Stromal cell of bone marrow (primary cell): ENCODE measurements at regions not wholly inside any gene's neighbourhood (a gene's known extent, or its start where the extent isn't known, plus 50 kb on each side); places are given as distances from the start of the nearest gene placed in this dataset.
"Not testable (repeated sequence)": the region's sequence is repeated elsewhere in the genome, so short reads cannot be mapped to it uniquely, and the experiment has no call there.

Source experiments
- DNase-seq: peaks from one replicate; pipeline ENCODE4 v3.0.0-alpha.2; 2012; ENCODE audit warnings: low read depth

DNA sequence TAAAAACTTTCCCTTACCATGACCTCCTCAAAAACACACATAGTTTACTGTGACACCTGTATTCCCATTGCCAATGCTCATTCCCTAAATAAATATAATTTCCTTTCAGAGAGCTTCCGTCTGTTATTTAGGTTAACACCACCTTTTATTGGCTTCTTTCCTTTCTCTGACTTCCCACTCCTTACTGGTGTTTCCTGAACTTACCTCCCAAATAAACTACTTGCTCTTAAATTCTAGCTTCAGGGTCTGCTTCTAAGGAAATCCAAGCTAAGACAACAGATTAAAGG lies 67.4 kb upstream of the ZNF746 start:
- no peak for DNase-seq

DNA sequence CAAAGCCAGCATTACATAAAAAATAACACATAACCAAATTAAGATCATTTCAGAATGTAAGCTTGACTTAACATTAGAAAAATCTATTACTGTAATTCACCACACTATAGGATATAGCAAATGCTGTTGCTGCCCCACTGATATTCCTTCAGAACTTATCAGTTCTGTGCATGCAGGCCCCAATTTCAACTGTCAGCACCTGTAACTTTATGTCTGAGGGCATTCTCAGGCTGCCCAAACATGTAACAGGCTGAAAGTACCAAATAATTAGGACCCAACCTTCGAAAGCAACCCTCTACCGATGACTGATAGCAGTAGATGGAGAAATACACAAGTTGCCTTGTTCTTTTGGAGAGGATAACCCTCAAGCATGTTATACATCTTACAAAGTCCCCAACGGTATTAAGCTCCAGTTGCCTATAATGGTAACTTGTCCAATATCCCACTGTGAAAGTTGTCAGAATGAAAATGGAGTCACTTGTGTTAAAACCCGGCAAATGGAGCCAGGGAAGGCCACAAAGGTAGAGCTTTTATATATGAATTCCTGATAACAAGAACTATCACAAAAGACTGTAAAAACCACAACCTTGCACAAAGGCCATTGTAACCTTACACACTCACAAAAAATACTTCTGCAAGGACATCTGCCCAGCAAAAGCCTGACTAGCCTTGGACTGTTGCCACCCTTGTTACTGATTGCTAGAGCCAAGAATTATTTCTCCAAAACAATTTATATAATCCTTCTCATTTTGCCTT lies 66.9 kb upstream of the ZNF746 start:
- DNase-seq = no peak

DNA sequence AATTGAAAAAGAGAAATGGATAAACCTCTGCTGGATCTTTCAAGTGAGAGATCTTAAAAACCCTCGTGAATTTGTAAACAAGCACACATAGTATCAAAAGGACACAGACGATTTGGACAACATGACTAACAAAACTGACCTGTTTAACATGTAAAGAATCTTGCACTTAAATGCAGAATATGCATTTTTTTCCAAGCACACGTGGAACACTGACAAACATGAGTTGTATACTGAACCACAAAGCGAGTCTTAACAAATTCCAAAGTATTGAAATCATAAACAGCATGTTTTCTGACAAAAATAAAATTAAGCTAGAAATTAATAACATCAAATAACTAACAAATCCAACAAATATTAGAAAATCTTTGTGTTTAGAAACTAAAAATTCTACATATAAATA lies 65.0 kb upstream of the ZNF746 start:
- DNase-seq = no peak

DNA sequence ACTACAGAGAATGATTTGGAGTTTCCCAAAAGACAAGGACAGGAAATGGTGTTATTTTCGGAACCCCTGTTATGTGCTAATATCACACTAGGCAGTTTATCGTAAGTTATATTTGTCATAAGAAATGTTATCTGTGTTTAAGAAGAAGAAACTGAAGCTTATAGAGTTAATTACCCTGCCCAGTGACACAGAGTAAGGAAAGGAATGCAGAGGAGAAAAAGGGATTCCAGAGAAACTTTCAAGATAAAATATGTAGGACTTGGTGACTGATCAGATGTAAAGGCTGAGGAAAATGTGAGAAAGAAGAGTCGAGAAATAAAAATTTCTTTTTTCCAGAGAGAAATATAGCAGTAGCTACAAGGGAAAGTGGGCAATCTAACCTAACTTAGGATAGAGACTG lies 63.5 kb upstream of the ZNF746 start:
- DNase-seq = no peak

DNA sequence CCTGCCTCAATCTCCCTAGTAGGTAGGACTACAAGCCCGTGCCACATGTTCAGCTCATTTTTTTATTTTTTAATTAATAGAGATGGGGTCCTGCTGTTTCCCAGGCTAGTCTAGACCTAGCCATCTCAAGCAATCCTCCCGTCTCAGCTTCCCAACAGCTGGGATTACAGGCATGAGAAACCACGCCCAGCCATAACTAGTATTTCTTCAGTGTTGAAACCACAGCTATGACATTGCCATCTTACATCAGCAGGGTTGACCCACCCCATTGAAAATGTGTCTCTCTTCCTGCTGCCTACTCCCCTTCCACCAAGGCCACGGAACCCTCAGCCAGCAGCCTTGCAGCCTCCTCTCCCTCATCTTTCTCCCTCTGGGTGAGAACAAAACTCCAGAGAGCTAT lies 62.1 kb upstream of the ZNF746 start:
- peak; percentile 22 for DNase-seq

DNA sequence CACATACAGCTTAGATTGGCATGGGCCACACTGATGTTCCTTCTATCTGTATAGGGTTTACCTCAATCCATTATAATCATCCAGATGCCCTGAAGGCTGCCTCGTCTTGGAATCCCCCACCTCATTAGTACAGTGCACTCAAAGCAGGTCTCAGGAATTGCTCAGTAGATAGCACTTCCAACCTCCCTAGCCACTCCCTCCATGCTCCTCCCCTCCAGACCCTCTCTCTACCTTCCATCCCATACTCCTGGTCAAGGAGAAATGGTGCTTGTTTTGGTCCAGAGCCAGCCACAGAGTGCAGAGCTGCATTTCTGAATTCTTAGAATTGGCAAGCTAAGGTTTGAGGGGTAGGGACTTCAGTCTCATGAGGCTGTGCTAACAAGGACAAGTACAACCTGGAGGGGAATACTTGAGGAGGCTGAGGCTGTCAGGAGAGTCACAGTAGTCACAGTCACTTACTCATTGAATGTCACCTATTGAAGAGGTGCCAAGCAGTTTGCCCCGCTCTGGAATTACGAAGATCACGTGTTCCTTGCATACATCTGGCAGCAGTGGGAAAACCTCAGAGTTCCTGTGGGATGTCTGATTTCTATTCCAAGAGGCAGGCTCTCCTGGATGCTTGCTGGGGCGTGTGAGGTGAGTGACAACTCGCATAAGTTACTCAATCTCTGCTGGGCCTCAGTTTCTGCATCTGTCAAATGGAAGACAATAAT lies 60.7 kb upstream of the ZNF746 start:
- peak; percentile 21 for DNase-seq

DNA sequence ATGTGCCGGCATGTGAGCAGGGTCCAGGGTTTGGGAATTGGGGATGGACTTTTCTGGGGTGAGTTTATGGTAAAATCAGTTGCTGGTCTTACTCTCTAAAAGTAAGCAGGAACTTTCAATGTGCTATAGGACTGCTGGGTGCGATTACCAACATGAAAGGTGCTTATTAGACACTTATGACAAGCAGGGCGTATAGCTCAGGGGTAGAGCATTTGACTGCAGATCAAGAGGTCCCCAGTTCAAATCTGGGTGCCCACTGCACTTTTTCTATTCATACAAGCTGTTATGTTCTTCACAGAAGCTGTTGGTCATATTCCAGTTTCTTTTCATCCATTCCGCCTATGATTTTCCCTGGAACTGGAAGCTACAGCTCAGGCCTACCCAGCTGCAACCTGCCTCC lies 58.9 kb upstream of the ZNF746 start:
- not testable (repeated sequence) for DNase-seq

GRCh38 chr7:149554821-149555220 lies 57.2 kb upstream of the ZNF746 start:
- not testable (repeated sequence) for DNase-seq

GRCh38 chr7:149553991-149554390 lies 56.4 kb upstream of the ZNF746 start:
- not testable (repeated sequence) for DNase-seq

DNA sequence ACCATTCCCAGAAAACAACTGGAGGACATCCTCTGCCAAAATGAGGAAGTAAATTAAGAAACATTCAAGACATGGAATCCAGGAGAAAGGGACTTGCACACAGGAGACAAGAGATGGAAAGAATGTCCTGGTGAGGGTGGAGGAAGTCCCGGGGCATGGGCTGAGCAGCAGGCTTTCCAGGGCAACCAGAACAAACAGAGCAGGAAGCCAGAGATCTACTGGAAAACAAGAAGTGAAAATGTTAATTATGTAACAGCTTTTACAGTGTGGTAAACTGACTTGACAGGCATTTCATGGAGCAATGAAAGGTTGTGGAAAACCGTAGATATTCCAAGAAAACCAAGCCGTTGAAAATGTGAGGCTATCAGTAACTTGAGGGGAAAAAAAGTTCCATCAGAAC lies 55.2 kb upstream of the ZNF746 start:
- no peak for DNase-seq
